ENCODE measurements at regions not wholly inside any gene's neighbourhood (a gene's known extent, or its start where the extent isn't known, plus 50 kb on each side); places are given as distances from the start of the nearest gene placed in this dataset.

GRCh38 chr13:63774133-63774532 lies 2358.5 kb upstream of the PCDH20 start:
- no peak for TF ChIP-seq CTCF (IDR thresholded peaks at IDR 0.05; ENCODE audit: extremely low read depth in 1 of 2, insufficient read depth in 1 of 2, low read depth in 1 of 2, low read length in 2 of 2)
- no peak for TF ChIP-seq POLR2A (IDR thresholded peaks at IDR 0.05; ENCODE audit: low read depth, low read length)
- TF ChIP-seq EZH2 (IDR thresholded peaks at IDR 0.05; ENCODE audit: borderline replicate concordance, low read depth, low read length, severe bottlenecking), result no peak
- TF ChIP-seq POLR2AphosphoS5 (IDR thresholded peaks at IDR 0.05; ENCODE audit: insufficient read depth, low read depth, low read length), result no peak
- TF ChIP-seq MAX (IDR thresholded peaks at IDR 0.05; ENCODE audit: insufficient read depth, insufficient read length), result no peak
- no peak for TF ChIP-seq JUN (IDR thresholded peaks at IDR 0.05; ENCODE audit: borderline replicate concordance, insufficient read depth, insufficient read length, low read depth)
- no peak for TF ChIP-seq MYC (IDR thresholded peaks at IDR 0.05; ENCODE audit: low read depth, low read length)

All from endothelial cell of umbilical vein (primary cell).